ENCODE measurements at regions not wholly inside any gene's neighbourhood (a gene's known extent, or its start where the extent isn't known, plus 50 kb on each side); places are given as distances from the start of the nearest gene placed in this dataset.

GRCh38 chr6:169051371-169051770, 202.3 kb downstream of the THBS2 start:
- no peak for TF ChIP-seq CTCF (conservative IDR thresholded peaks at IDR 0.05)
- no peak overlapping the region for H3K4me3 Mint-ChIP-seq
- DNase-seq (ENCODE audit: extremely low spot score, unreplicated experiment) = no peak
- H3K27ac Mint-ChIP-seq = no peak overlapping the region
- H3K4me1 Mint-ChIP-seq (ENCODE audit: unreplicated experiment) = no peaks in the 10 kb centered on the region
- peaks cover 9% of the 10 kb centered on the region for H3K27me3 Mint-ChIP-seq
- H3K9me3 Mint-ChIP-seq = no peaks in the 10 kb centered on the region
- H3K36me3 Mint-ChIP-seq = no peaks in the 10 kb centered on the region

- Mint-ChIP-seq H3K27ac (no peak overlapping the region), H3K4me3 (no peak overlapping the region), H3K9me3 (no peaks in the 10 kb centered on the region), H3K4me1 (ENCODE audit: unreplicated experiment) (no peaks in the 10 kb centered on the region), H3K36me3 (no peaks in the 10 kb centered on the region), H3K27me3 (peaks cover 12% of the 10 kb centered on the region)
- no peak for TF ChIP-seq CTCF (conservative IDR thresholded peaks at IDR 0.05)
- DNase-seq (ENCODE audit: extremely low spot score, unreplicated experiment) = no peak
These were observed 204.8 kb downstream of the THBS2 start for GRCh38 chr6:169048865-169049205.

- no peak for TF ChIP-seq CTCF (conservative IDR thresholded peaks at IDR 0.05)
- DNase-seq (ENCODE audit: extremely low spot score, unreplicated experiment) = no peak
- H3K27ac Mint-ChIP-seq = no peak overlapping the region
- peaks cover 12% of the 10 kb centered on the region for H3K27me3 Mint-ChIP-seq
- no peak overlapping the region for H3K4me3 Mint-ChIP-seq
- no peaks in the 10 kb centered on the region for H3K9me3 Mint-ChIP-seq
- H3K36me3 Mint-ChIP-seq = no peaks in the 10 kb centered on the region
- no peaks in the 10 kb centered on the region for H3K4me1 Mint-ChIP-seq (ENCODE audit: unreplicated experiment)
These were observed 205.3 kb downstream of the THBS2 start for GRCh38 chr6:169048185-169048864.

DNA sequence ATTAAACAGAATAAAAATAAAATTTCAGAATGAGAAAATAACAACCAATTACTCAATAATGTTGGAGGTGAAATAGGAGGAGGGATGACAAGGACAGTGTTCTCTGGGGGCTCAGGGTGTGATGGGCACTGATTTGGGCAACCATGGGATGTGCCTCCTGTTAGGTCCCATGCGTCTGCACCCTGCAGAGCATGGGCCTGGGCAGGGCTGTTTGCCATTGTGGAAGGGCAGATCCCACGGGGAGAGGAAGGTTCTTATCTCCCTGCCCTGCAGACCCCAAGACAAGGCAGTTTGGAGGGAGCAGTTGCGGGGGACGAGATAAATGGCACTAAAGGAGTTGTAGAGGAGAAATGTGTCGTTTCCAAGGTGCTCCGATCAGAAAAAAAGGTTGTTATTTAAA, 206.3 kb downstream of the THBS2 start:
- no peak for TF ChIP-seq CTCF (conservative IDR thresholded peaks at IDR 0.05)
- peaks cover 2% of the 10 kb centered on the region for H3K4me1 Mint-ChIP-seq (ENCODE audit: unreplicated experiment)
- H3K27me3 Mint-ChIP-seq = peaks cover 13% of the 10 kb centered on the region
- H3K4me3 Mint-ChIP-seq = no peak overlapping the region
- H3K36me3 Mint-ChIP-seq = no peaks in the 10 kb centered on the region
- no peak overlapping the region for H3K27ac Mint-ChIP-seq
- H3K9me3 Mint-ChIP-seq = no peaks in the 10 kb centered on the region
- DNase-seq (ENCODE audit: extremely low spot score, unreplicated experiment) = no peak

DNA sequence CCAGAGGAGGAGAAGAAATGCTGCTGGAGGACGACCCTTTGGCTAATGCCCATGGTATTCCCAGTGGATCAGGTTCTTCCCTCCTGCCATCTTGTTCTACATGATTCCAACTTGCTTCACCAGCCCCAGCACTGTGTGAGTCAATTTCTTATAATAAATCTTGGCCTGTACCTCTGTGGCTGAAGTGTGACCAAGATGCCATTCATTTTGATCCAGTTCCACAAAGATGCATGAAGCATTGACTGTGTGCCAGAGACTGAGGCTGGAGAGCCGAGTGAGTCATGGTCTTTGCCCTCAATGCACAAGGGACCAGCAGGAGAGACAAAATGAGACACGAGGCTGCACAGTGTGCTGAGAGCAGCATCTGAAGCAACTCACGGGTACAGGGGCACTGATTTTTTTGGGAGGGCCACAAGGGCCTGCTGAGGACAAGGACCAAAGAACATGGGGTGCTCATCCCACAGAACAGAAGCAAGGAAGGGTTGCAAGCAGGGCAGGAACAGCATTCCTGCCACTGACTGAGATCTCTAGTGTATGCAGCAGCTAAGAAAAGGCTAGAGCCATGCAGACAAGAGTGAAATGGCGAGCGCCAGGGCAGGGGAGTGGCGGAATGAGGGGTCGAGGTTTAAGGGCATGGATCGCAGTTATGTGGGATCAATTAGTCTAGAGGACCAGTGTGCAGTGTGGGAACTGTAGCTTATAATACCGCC, 207.0 kb downstream of the THBS2 start:
- no peak overlapping the region for H3K27ac Mint-ChIP-seq
- no peaks in the 10 kb centered on the region for H3K36me3 Mint-ChIP-seq
- H3K9me3 Mint-ChIP-seq = no peaks in the 10 kb centered on the region
- no peak for DNase-seq (ENCODE audit: extremely low spot score, unreplicated experiment)
- no peak for TF ChIP-seq CTCF (conservative IDR thresholded peaks at IDR 0.05)
- H3K4me3 Mint-ChIP-seq = no peak overlapping the region
- peaks cover 13% of the 10 kb centered on the region for H3K27me3 Mint-ChIP-seq
- peaks cover 4% of the 10 kb centered on the region for H3K4me1 Mint-ChIP-seq (ENCODE audit: unreplicated experiment)

Data from type B pancreatic cell (in vitro differentiated cells).